DLD1 (cell line): ENCODE measurements at regions not wholly inside any gene's neighbourhood (a gene's known extent, or its start where the extent isn't known, plus 50 kb on each side); places are given as distances from the start of the nearest gene placed in this dataset.
"Not testable (repeated sequence)": the region's sequence is repeated elsewhere in the genome, so short reads cannot be mapped to it uniquely, and the experiment has no call there.

ENCODE experiments used
- in situ Hi-C: cut with HindIII; loops from 2 replicates; pipeline ENCODE4 v1.10.0; 2017; ENCODE audit warnings: low sequenced_read_pairs

GRCh38 chr2:51998890-51999289, 967.0 kb upstream of the NRXN1 start:
- in situ Hi-C loops = no loop called here

DNA sequence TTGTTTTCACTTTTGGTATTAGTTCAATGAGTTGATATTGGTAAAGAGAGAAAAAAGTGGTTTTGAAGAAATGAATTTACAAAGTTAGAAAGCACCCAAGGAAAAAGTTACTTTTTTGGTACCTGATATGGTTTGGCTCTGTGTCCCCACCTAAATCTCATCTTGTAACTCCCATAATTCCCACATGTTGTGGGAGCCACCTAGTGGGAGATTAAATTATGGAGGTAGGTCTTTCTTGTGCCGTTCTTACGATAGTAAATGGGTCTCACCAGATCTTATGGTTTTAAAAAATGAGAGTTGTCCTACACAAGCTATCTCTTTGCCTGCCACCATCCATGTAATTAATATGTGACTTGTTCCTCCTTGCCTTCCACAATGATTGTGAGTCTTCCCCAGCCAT, 965.6 kb upstream of the NRXN1 start:
- in situ Hi-C loops = no loop called here

DNA sequence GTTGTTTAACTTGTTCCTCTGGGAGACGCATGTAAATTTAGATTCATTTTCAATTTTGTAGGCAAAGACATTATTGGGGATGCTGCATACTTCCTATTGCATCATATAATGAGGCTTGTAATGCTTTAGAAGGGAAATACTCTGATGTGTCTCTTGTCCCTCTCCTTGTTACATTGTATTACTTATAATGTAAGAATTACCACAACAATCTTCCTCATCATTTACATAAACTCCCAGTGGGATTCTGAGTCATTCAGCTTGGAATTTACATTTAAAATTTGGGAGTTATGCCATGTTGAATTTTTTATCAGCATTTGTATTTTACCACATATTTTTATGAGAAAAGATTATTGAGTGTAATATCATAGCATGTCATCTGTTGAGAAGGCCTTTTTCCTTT, 963.4 kb upstream of the NRXN1 start:
- in situ Hi-C loops = no loop called here

DNA sequence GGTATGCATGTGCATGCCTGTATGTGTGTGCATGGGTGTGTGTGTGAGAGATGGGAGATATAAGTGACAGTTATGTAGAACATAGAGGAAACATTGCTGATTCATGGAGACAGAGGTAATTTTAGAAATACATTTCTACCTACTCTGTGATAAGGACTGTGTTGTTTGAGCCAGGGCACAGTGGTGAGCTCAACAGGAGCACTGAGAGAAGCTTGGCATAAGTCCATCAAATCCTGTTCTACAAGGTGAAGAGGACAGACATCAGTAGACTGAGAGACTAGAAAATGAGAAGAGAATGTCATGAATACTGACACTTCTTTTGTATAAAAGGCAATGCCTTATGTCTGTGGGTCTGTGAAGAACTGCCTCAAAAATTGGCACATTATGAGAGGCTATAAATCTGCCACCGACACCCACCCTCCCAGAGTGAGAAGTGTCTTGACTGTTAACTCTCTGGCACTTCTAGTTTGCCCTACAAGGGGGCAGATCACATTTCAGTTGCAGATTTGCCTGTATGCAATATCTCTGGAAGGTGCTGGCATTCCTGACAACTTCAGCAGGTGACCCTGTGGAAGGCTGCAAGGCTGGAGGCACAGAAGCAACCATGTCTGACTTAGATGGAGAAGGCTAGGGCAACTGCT, 962.3 kb upstream of the NRXN1 start:
- in situ Hi-C loops = no loop called here

DNA sequence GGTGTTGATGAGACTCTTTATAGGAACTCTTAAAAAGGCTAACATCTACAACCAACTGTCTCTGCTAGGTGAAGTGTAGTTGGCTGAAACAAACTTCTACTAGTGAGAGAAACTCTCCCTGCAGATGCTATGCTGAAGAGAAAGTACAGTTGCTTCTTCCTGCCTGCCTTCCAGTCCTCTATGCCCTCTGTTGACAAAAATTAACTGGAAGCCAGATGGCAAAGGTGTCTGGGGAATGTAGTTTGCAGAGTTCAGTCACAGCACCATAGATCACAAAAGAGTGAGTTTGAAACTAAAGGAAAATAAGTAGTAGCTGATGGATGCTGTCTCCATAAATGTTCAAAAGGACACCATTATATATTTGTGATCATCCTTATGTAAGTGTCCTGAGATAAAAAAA, 958.8 kb upstream of the NRXN1 start:
- in situ Hi-C loops = no loop called here

- in situ Hi-C loops = no loop called here
Measured at GRCh38 chr2:51986101-51986500, 954.2 kb upstream of the NRXN1 start.

DNA sequence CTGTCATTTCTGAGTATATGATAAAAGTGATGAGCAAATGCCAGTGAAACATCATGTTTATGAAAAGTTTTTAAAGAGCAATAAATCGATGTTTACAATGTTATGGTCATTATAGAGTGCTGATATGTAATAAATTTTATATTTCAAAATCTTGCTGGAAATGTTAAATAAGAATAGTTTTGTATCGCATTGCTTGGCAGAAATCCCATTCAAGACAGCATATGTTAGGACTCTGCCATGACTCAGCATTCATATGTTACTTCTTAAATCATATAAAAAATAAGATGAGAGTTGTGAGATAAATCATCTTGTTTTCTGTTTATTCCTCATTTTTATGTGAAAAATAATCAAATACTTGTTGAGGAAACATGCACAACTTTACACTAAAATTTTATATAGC, 949.9 kb upstream of the NRXN1 start:
- in situ Hi-C loops = no loop called here

DNA sequence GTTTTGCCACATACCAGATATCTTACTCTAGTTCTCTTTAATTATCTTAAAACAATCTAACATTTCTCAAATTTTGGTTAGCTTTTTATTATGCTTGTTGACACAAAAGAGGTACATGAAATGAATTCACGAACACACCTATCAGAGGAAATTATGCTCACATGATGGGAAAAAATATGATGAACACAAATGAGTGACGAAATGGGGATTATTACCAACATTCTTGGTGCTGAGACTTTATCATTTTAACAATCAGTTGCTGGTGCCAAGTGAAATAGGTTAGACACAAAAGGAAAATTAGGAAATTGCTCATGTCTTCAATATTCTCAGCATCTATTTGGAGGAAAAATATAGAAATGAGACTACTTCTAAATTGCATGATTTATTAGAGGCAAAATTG, 944.7 kb upstream of the NRXN1 start:
- in situ Hi-C loops = no loop called here

GRCh38 chr2:51971136-51971535, 939.2 kb upstream of the NRXN1 start:
- in situ Hi-C loops = no loop called here

- in situ Hi-C loops = no loop called here
Measured at GRCh38 chr2:51969347-51969746, 937.4 kb upstream of the NRXN1 start.

DNA sequence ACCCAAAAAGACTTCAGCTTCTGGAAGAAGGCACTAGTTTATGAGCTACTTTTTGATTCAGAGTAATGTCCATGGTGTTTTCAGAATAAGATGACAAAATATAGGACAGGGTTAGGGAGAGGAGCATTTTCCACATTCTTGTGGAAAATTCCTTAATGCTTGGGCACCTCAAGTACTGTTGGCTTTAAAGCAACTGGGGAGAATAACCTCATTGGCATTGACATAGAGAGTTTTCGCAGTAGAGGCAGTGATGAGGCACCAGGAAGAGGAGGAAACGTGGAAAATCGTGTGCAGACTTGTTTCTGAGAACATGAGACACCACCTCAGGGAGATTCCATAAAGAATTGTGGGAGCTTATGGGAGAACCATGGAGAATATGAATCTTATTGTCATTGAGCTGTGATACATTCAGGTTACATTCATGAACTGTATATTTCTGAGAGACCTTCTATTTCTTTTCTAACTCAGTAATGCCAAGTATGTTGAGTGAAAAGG, 929.0 kb upstream of the NRXN1 start:
- in situ Hi-C loops = no loop called here

DNA sequence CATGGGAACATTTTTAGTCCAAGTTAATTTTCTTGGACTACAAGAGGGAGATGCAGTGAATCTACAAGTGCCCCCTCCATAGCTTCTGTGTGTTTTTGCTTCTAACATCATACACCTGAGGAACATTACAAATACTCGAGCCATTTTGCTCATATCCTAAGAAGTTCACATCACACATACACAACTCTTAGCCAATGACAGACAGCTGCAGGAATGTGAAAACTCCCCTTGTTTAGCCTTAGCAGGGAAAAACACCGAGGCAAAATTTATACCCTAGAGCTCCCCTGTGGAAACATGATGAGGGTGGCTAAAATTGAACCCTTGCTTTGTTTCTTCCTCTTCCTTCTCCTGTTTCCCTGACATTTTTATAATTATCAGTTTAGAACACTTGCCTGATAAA, 928.3 kb upstream of the NRXN1 start:
- in situ Hi-C loops = no loop called here

GRCh38 chr2:51959696-51960095, 927.8 kb upstream of the NRXN1 start:
- in situ Hi-C loops = no loop called here

DNA sequence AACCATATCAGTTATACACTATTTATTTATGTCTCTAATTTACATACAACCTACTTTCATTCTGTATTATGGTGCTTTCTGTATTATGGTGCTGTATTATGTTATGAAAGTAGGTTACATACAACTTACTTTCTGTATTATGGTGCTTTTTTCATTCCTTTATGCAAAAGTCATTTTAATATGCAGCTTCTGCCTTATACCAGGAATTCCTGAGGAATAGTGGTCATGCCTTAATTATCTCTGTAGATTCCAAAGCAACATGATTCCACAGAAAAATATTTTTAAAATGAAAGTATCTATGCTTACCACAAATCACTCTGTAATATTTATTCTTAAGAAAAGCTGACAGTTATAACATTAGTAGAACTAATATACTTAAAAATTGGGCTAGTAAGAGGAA, 922.0 kb upstream of the NRXN1 start:
- in situ Hi-C loops = no loop called here

DNA sequence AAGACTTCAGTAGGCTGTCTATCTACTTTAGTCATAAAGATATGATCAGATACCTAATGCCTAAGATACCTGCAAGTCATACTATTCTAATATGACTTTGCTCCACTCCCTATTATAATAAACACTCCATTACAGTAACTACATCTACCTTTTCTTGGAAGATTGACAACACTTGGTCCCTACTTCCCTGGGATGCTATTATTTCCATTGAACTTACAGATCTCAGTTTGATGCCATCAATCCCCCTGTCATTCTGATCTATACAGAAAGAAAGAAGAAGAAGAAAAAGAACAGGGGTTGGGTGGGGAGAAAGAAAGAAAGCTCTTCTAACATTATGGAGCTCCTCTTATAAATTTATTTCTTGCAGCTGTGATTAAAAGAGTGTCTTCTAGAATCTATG, 889.1 kb upstream of the NRXN1 start:
- in situ Hi-C loops = no loop called here

GRCh38 chr2:51920509-51920908, 888.6 kb upstream of the NRXN1 start:
- in situ Hi-C loops = no loop called here

DNA sequence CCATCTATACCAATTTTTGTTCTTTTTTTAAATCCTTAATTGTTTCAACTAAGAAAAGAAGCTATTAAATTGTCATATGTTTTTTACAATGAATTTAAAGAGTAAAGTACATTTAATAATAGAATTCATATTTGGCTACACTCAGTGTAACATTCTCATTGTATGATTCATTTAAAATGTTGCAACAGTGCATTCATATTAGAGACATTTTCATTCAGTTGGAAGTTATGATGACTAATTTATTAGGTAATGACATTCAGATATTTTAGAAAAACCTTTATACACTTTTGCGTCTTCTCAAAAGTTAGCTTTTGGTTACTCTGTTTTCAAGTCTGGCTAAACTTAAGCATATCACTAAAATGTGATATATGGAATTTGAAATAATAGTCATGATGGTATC, 887.5 kb upstream of the NRXN1 start:
- in situ Hi-C loops = no loop called here

GRCh38 chr2:51918113-51918512, 886.2 kb upstream of the NRXN1 start:
- in situ Hi-C loops = no loop called here

- in situ Hi-C loops = no loop called here
Measured at GRCh38 chr2:51903728-51904127, 871.8 kb upstream of the NRXN1 start.

DNA sequence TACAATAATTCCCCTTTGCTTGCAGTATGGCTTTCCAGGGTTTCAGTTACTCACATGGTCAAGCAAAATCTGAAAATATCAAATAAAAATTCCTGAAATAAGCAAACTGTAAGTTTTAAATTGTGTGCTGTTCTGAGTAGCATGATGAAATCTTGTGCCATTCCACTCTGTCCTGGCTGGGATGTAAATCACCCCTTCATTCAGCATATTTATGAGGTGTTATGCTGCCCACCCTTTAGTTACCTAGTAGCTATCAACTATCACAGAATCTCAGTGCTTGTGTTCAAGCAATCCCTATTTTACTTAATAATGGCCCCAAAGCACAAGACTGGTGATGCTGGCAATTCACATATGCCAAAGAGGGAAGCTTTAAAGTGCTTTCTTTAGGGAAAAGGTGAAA, 867.7 kb upstream of the NRXN1 start:
- in situ Hi-C loops = no loop called here

GRCh38 chr2:51894584-51894983, 862.7 kb upstream of the NRXN1 start:
- in situ Hi-C loops = not testable (repeated sequence)

- in situ Hi-C loops = no loop called here
Measured at GRCh38 chr2:51888120-51888519, 856.2 kb upstream of the NRXN1 start.

DNA sequence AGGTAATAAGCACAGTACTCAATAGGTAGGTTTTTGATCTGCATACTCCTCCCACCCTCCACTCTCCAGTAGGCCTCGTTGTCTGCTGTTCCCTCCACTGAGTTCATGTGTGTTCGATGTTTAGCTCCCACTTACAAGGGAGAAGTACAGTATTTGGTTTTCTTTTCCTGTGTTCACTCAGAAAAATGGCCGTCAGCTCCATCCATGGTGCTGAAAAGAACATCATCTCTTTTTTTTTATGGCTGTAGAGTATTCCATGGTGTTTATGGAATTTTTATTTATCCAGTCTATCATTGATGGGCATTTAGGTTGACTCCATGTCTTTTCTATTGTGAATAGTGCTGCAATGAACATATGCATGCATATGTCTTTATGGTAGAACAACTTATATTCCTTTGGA, 849.7 kb upstream of the NRXN1 start:
- in situ Hi-C loops = no loop called here
